ENCODE measurements at regions not wholly inside any gene's neighbourhood (a gene's known extent, or its start where the extent isn't known, plus 50 kb on each side); places are given as distances from the start of the nearest gene placed in this dataset.

GRCh38 chr6:66578362-66578761 is 871.3 kb upstream of the EYS start:
- H3K36me3 ChIP-seq (ENCODE audit: control insufficient read depth, insufficient read depth, low read length), result no peaks in the 10 kb centered on the region
- FAIRE-seq (no peak), DNase-seq (ENCODE audit: low read depth) (no peak)
- no peak for TF ChIP-seq CTCF (IDR thresholded peaks at IDR 0.05; ENCODE audit: insufficient read depth, low read length, severe bottlenecking)
- no peak overlapping the region for H3K4me3 ChIP-seq (ENCODE audit: low read depth, low read length)
- H3K27me3 ChIP-seq (ENCODE audit: control insufficient read depth, insufficient read depth, low read length), result no peaks in the 10 kb centered on the region

- no peak overlapping the region for H3K4me3 ChIP-seq (ENCODE audit: low read depth, low read length)
- H3K36me3 ChIP-seq (ENCODE audit: control insufficient read depth, insufficient read depth, low read length), result no peaks in the 10 kb centered on the region
- no peak for TF ChIP-seq CTCF (IDR thresholded peaks at IDR 0.05; ENCODE audit: insufficient read depth, low read length, severe bottlenecking)
- DNase-seq (ENCODE audit: low read depth) (no peak), FAIRE-seq (no peak)
- no peaks in the 10 kb centered on the region for H3K27me3 ChIP-seq (ENCODE audit: control insufficient read depth, insufficient read depth, low read length)
Observed at GRCh38 chr6:66568271-66568670, 861.2 kb upstream of the EYS start.

GRCh38 chr6:66561479-66561878 is 854.5 kb upstream of the EYS start:
- Histone ChIP-seq H3K27me3 (ENCODE audit: control insufficient read depth, insufficient read depth, low read length) (no peaks in the 10 kb centered on the region), H3K4me3 (ENCODE audit: low read depth, low read length) (no peak overlapping the region), H3K36me3 (ENCODE audit: control insufficient read depth, insufficient read depth, low read length) (no peaks in the 10 kb centered on the region)
- DNase-seq (ENCODE audit: low read depth) (no peak), FAIRE-seq (no peak)
- TF ChIP-seq CTCF (IDR thresholded peaks at IDR 0.05; ENCODE audit: insufficient read depth, low read length, severe bottlenecking), result no peak

GRCh38 chr6:66558189-66558588 is 851.2 kb upstream of the EYS start:
- H3K4me3 ChIP-seq (ENCODE audit: low read depth, low read length), result no peak overlapping the region
- H3K36me3 ChIP-seq (ENCODE audit: control insufficient read depth, insufficient read depth, low read length), result no peaks in the 10 kb centered on the region
- TF ChIP-seq CTCF (IDR thresholded peaks at IDR 0.05; ENCODE audit: insufficient read depth, low read length, severe bottlenecking), result no peak
- FAIRE-seq (no peak), DNase-seq (ENCODE audit: low read depth) (no peak)
- no peaks in the 10 kb centered on the region for H3K27me3 ChIP-seq (ENCODE audit: control insufficient read depth, insufficient read depth, low read length)

GRCh38 chr6:66556936-66557335 is 849.9 kb upstream of the EYS start:
- no peak for FAIRE-seq
- H3K36me3 ChIP-seq (ENCODE audit: control insufficient read depth, insufficient read depth, low read length), result no peaks in the 10 kb centered on the region
- no peak for TF ChIP-seq CTCF (IDR thresholded peaks at IDR 0.05; ENCODE audit: insufficient read depth, low read length, severe bottlenecking)

GRCh38 chr6:66555082-66555481 is 848.1 kb upstream of the EYS start:
- no peak for TF ChIP-seq CTCF (IDR thresholded peaks at IDR 0.05; ENCODE audit: insufficient read depth, low read length, severe bottlenecking)
- Histone ChIP-seq H3K4me3 (ENCODE audit: low read depth, low read length) (no peak overlapping the region), H3K36me3 (ENCODE audit: control insufficient read depth, insufficient read depth, low read length) (no peaks in the 10 kb centered on the region), H3K27me3 (ENCODE audit: control insufficient read depth, insufficient read depth, low read length) (no peaks in the 10 kb centered on the region)
- DNase-seq (ENCODE audit: low read depth), result no peak
- no peak for FAIRE-seq

More at GRCh38 chr6:66556936-66557335, 849.9 kb upstream of the EYS start:
- DNase-seq (ENCODE audit: low read depth), result peak; percentile 3
- Histone ChIP-seq H3K4me3 (ENCODE audit: low read depth, low read length) (no peak overlapping the region), H3K27me3 (ENCODE audit: control insufficient read depth, insufficient read depth, low read length) (no peaks in the 10 kb centered on the region)

Data from bronchial epithelial cell (primary cell).